ENCODE measurements at regions not wholly inside any gene's neighbourhood (a gene's known extent, or its start where the extent isn't known, plus 50 kb on each side); places are given as distances from the start of the nearest gene placed in this dataset.

DNA sequence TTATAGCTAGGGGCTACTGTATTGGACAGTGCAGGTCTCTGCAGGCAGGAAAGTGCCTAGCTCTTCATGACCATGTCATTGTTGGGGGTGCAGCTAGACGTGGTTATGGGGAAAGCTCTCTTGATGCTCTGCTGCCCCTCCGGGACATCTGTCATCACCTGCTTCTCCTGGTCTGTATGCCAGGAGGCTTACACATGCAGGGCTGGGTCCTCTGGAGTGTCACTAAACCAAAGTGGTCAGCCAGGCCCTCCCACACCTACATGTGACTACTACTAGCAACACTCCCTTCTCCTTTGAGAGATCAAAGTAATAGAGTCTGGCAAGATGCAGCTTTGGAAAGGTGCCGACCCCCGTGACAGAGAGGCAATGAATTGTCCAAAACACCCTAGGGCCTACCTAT is 98.5 kb downstream of the SST start:
- no peak for TF ChIP-seq CTCF (IDR thresholded peaks at IDR 0.05)
- no peak for TF ChIP-seq POLR2A (IDR thresholded peaks at IDR 0.05)

Data from testis (tissue), 2 donors.